ENCODE measurements at regions not wholly inside any gene's neighbourhood (a gene's known extent, or its start where the extent isn't known, plus 50 kb on each side); places are given as distances from the start of the nearest gene placed in this dataset.

GRCh38 chr14:105842105-105842504 lies 315.7 kb downstream of the TMEM121 start:
- DNase-seq (ENCODE audit: low read depth, low spot score) = no peak

GRCh38 chr14:105843444-105844046 lies 317.2 kb downstream of the TMEM121 start:
- DNase-seq (ENCODE audit: low read depth, low spot score) = no peak

- no peak for DNase-seq (ENCODE audit: low read depth, low spot score)
Measured at GRCh38 chr14:105844047-105844630, 317.8 kb downstream of the TMEM121 start.

- no peak for DNase-seq (ENCODE audit: low read depth, low spot score)
Measured at GRCh38 chr14:105844810-105845724, 318.7 kb downstream of the TMEM121 start.

GRCh38 chr14:105845725-105846309 lies 319.4 kb downstream of the TMEM121 start:
- DNase-seq (ENCODE audit: low read depth, low spot score) = no peak

- DNase-seq (ENCODE audit: low read depth, low spot score) = no peak
Measured at GRCh38 chr14:105846312-105846711, 319.9 kb downstream of the TMEM121 start.

GRCh38 chr14:105847400-105847799 lies 321.0 kb downstream of the TMEM121 start:
- DNase-seq (ENCODE audit: low read depth, low spot score) = no peak

GRCh38 chr14:105848570-105848969 lies 322.2 kb downstream of the TMEM121 start:
- no peak for DNase-seq (ENCODE audit: low read depth, low spot score)

GRCh38 chr14:105849933-105850626 lies 323.7 kb downstream of the TMEM121 start:
- DNase-seq (ENCODE audit: low read depth, low spot score) = no peak

- no peak for DNase-seq (ENCODE audit: low read depth, low spot score)
Measured at GRCh38 chr14:105850853-105851581, 324.6 kb downstream of the TMEM121 start.

- no peak for DNase-seq (ENCODE audit: low read depth, low spot score)
Measured at GRCh38 chr14:105851716-105852377, 325.5 kb downstream of the TMEM121 start.

GRCh38 chr14:105852378-105853088 lies 326.1 kb downstream of the TMEM121 start:
- DNase-seq (ENCODE audit: low read depth, low spot score) = no peak

GRCh38 chr14:105853089-105853906 lies 326.9 kb downstream of the TMEM121 start:
- DNase-seq (ENCODE audit: low read depth, low spot score) = no peak

GRCh38 chr14:105853907-105854599 lies 327.7 kb downstream of the TMEM121 start:
- no peak for DNase-seq (ENCODE audit: low read depth, low spot score)

- no peak for DNase-seq (ENCODE audit: low read depth, low spot score)
Measured at GRCh38 chr14:105854600-105855245, 328.3 kb downstream of the TMEM121 start.

GRCh38 chr14:105855246-105855892 lies 329.0 kb downstream of the TMEM121 start:
- DNase-seq (ENCODE audit: low read depth, low spot score) = no peak

All from astrocyte of the hippocampus (primary cell).